ENCODE measurements at regions not wholly inside any gene's neighbourhood (a gene's known extent, or its start where the extent isn't known, plus 50 kb on each side); places are given as distances from the start of the nearest gene placed in this dataset.
A peak's percentile ranks its signal among the peaks of the same experiment; 100 is the strongest.

- no peak for DNase-seq
Observed at GRCh38 chr9:106724566-106724965, 138.4 kb upstream of the ZNF462 start.

GRCh38 chr9:106726070-106726815 is 136.7 kb upstream of the ZNF462 start:
- DNase-seq: no peak

GRCh38 chr9:106727969-106728368 is 135.0 kb upstream of the ZNF462 start:
- DNase-seq: no peak

GRCh38 chr9:106728860-106729259 is 134.1 kb upstream of the ZNF462 start:
- peak; percentile 24 for DNase-seq

- DNase-seq: no peak
Observed at GRCh38 chr9:106731910-106732309, 131.1 kb upstream of the ZNF462 start.

GRCh38 chr9:106733828-106734380 is 129.1 kb upstream of the ZNF462 start:
- DNase-seq: no peak

- no peak for DNase-seq
Observed at GRCh38 chr9:106737516-106737915, 125.5 kb upstream of the ZNF462 start.

- no peak for DNase-seq
Observed at GRCh38 chr9:106738109-106738508, 124.9 kb upstream of the ZNF462 start.

- no peak for DNase-seq
Observed at GRCh38 chr9:106745457-106745856, 117.5 kb upstream of the ZNF462 start.

GRCh38 chr9:106745876-106746275 is 117.1 kb upstream of the ZNF462 start:
- DNase-seq: no peak

GRCh38 chr9:106751681-106752080 is 111.3 kb upstream of the ZNF462 start:
- DNase-seq: no peak

- no peak for DNase-seq
Observed at GRCh38 chr9:106752581-106752980, 110.4 kb upstream of the ZNF462 start.

GRCh38 chr9:106753155-106753671 is 109.8 kb upstream of the ZNF462 start:
- DNase-seq: no peak

- DNase-seq: peak; percentile 77
Observed at GRCh38 chr9:106755736-106756135, 107.2 kb upstream of the ZNF462 start.

GRCh38 chr9:106757514-106757913 is 105.5 kb upstream of the ZNF462 start:
- DNase-seq: no peak

- DNase-seq: no peak
Observed at GRCh38 chr9:106758911-106759310, 104.1 kb upstream of the ZNF462 start.

GRCh38 chr9:106761493-106761892 is 101.5 kb upstream of the ZNF462 start:
- DNase-seq: no peak

GRCh38 chr9:106766616-106767015 is 96.3 kb upstream of the ZNF462 start:
- no peak for DNase-seq

- no peak for DNase-seq
Observed at GRCh38 chr9:106769331-106769730, 93.6 kb upstream of the ZNF462 start.

GRCh38 chr9:106771608-106772007 is 91.4 kb upstream of the ZNF462 start:
- DNase-seq: peak; percentile 32

- DNase-seq: no peak
Observed at GRCh38 chr9:106772523-106773290, 90.3 kb upstream of the ZNF462 start.

- DNase-seq: no peak
Observed at GRCh38 chr9:106773750-106774149, 89.2 kb upstream of the ZNF462 start.

GRCh38 chr9:106775960-106776359 is 87.0 kb upstream of the ZNF462 start:
- DNase-seq: no peak

- no peak for DNase-seq
Observed at GRCh38 chr9:106779796-106780195, 83.2 kb upstream of the ZNF462 start.

Measured in femur (tissue), 1 donor.